Osteocyte (in vitro differentiated cells): ENCODE measurements at regions not wholly inside any gene's neighbourhood (a gene's known extent, or its start where the extent isn't known, plus 50 kb on each side); places are given as distances from the start of the nearest gene placed in this dataset.

Experiments used
- DNase-seq: peaks from one replicate; pipeline ENCODE4 v3.0.0; 2021; ENCODE audit warnings: mixed read lengths; ENCODE audit not compliant: unreplicated experiment; ENCODE audit errors: extremely low spot score
- H3K27ac Mint-ChIP-seq: one replicate; pipeline ENCODE4 v1.8.0; 2021; ENCODE audit warnings: mild to moderate bottlenecking, mixed read lengths; ENCODE audit not compliant: unreplicated experiment
- H3K27me3 Mint-ChIP-seq: one replicate; pipeline ENCODE4 v1.8.0; 2021; ENCODE audit warnings: mixed read lengths; ENCODE audit not compliant: unreplicated experiment
- H3K36me3 Mint-ChIP-seq: one replicate; pipeline ENCODE4 v1.8.0; 2021; ENCODE audit warnings: mixed read lengths; ENCODE audit not compliant: unreplicated experiment
- H3K4me1 Mint-ChIP-seq: one replicate; pipeline ENCODE4 v1.8.0; 2021; ENCODE audit warnings: mixed read lengths; ENCODE audit not compliant: unreplicated experiment
- H3K4me3 Mint-ChIP-seq: one replicate; pipeline ENCODE4 v1.8.0; 2021; ENCODE audit warnings: mild to moderate bottlenecking, moderate library complexity, mixed read lengths; ENCODE audit not compliant: unreplicated experiment
- H3K9me3 Mint-ChIP-seq: one replicate; pipeline ENCODE4 v1.8.0; 2021; ENCODE audit warnings: mixed read lengths; ENCODE audit not compliant: unreplicated experiment
- CTCF ChIP-seq: fragments of 200-600 bp; sonication (generic); IDR thresholded peaks from 2 replicates; pipeline ENCODE4 v1.5.0; 2021; ENCODE audit warnings: antibody characterized with exemption, mild to moderate bottlenecking, moderate library complexity

DNA sequence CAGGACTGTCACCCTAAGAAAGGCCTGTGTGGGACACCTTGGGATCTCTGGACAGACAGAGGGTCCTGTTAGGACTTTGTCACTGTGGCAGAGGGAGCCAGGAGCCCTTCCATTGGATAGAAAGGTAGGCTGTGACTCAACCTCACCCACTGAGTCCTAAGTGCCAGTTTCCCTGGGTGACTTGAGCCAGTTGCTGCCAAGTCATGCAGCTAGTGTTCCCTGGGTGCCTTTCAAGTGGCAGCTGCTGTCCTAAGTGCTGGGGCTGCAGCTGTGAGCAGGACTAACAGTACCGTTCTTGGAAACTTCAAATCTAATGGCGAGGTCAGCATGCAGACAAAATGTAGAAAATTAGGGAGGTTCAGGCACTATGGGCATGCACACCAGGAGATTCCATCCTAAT is 393.7 kb downstream of the TMEM135 start:
- DNase-seq = no peak
- no peak overlapping the region for H3K27ac Mint-ChIP-seq
- no peak for TF ChIP-seq CTCF
- H3K4me3 Mint-ChIP-seq = no peak overlapping the region
- H3K9me3 Mint-ChIP-seq = no peaks in the 10 kb centered on the region
- no peaks in the 10 kb centered on the region for H3K27me3 Mint-ChIP-seq
- peaks cover 3% of the 10 kb centered on the region for H3K4me1 Mint-ChIP-seq
- no peaks in the 10 kb centered on the region for H3K36me3 Mint-ChIP-seq

DNA sequence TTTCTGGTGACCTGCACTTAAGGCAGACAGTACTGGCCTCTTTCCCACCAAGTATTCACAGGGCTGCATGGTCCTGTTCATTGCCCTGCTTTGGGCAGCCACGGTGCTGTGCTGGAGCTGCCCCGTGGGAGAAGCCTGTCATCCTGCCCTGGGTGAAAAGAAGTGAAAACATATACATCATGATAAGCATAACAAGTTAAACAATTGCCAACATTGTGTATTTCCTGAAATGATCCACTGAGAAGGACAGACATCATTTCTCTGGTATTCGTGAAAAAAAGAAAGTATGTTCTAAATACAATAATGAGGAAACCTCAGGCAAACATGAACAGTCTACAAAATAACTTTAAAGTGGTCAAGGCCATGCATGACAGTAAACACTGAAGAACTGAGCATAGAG is 393.1 kb downstream of the TMEM135 start:
- DNase-seq = no peak
- no peaks in the 10 kb centered on the region for H3K36me3 Mint-ChIP-seq
- no peaks in the 10 kb centered on the region for H3K9me3 Mint-ChIP-seq
- no peaks in the 10 kb centered on the region for H3K27me3 Mint-ChIP-seq
- H3K27ac Mint-ChIP-seq = no peak overlapping the region
- peaks cover 5% of the 10 kb centered on the region for H3K4me1 Mint-ChIP-seq
- H3K4me3 Mint-ChIP-seq = no peak overlapping the region
- TF ChIP-seq CTCF = no peak

DNA sequence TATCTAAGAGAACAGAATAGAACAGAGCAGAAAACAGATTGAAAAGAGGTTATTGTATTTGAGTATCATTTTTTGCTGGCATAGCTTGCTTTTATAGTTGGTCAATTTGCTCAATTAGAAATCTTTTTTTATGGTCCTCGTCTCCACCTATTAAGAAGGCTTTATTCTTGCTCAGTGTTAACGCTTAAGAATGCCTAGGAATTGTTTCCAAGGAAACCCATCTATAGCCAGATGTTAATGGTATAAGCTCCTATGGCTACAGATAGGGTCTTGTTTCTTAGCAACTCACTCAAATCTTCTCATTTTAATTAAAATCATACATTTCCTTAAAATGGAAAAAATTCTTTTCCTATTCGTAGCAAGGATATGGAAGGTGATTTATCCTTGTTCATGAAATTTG is 392.3 kb downstream of the TMEM135 start:
- H3K36me3 Mint-ChIP-seq = no peaks in the 10 kb centered on the region
- H3K4me3 Mint-ChIP-seq = no peak overlapping the region
- H3K9me3 Mint-ChIP-seq = no peaks in the 10 kb centered on the region
- H3K27ac Mint-ChIP-seq = no peak overlapping the region
- no peak for DNase-seq
- no peaks in the 10 kb centered on the region for H3K27me3 Mint-ChIP-seq
- no peak for TF ChIP-seq CTCF
- H3K4me1 Mint-ChIP-seq = peaks cover 7% of the 10 kb centered on the region

GRCh38 chr11:87428266-87428665 is 390.5 kb downstream of the TMEM135 start:
- Mint-ChIP-seq H3K27me3 (no peaks in the 10 kb centered on the region), H3K4me1 (peaks cover 7% of the 10 kb centered on the region), H3K9me3 (no peaks in the 10 kb centered on the region), H3K4me3 (no peak overlapping the region), H3K27ac (no peak overlapping the region), H3K36me3 (no peaks in the 10 kb centered on the region)
- no peak for DNase-seq
- no peak for TF ChIP-seq CTCF

- Mint-ChIP-seq H3K36me3 (no peaks in the 10 kb centered on the region), H3K27ac (no peak overlapping the region)
- no peak for DNase-seq
Measured at GRCh38 chr11:87425943-87426342, 388.2 kb downstream of the TMEM135 start.

More at GRCh38 chr11:87425943-87426342, 388.2 kb downstream of the TMEM135 start:
- Mint-ChIP-seq H3K4me1 (peaks cover 14% of the 10 kb centered on the region), H3K27me3 (no peaks in the 10 kb centered on the region), H3K9me3 (no peaks in the 10 kb centered on the region), H3K4me3 (no peak overlapping the region)
- no peak for TF ChIP-seq CTCF
